Stimulated activated naive CD4-positive, alpha-beta T cell treated with Interleukin-2 at 50 U/mL for 16 hours (primary cell): ENCODE measurements at regions not wholly inside any gene's neighbourhood (a gene's known extent, or its start where the extent isn't known, plus 50 kb on each side); places are given as distances from the start of the nearest gene placed in this dataset.

Experiments
- DNase-seq: peaks from one replicate; lab custom pipeline; 2025; lab: John Stamatoyannopoulos, UW

DNA sequence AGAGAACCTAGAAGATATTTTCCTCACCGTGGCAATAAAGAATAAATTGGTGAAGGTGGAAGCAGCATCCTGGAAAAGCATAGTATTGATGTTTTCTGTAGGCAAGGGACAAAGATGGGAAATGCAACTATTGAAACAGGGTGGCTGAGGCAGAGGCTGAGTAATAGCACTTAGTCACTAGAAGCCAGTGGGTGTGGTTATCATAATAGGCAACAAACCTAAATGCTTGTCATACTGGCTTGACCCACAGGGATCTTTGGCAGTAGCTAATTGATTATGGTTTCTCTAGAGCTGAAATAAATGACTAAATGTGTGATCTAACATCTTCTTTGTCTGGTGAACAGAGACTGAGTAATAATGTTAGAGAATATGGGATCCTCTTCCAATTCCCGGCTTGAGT lies 353.6 kb upstream of the RPS6KA3 start:
- DNase-seq: no peak

GRCh38 chrX:20609916-20610415 lies 343.3 kb upstream of the RPS6KA3 start:
- DNase-seq: no peak

- DNase-seq: no peak
Measured at GRCh38 chrX:20606831-20607230, 340.1 kb upstream of the RPS6KA3 start.

DNA sequence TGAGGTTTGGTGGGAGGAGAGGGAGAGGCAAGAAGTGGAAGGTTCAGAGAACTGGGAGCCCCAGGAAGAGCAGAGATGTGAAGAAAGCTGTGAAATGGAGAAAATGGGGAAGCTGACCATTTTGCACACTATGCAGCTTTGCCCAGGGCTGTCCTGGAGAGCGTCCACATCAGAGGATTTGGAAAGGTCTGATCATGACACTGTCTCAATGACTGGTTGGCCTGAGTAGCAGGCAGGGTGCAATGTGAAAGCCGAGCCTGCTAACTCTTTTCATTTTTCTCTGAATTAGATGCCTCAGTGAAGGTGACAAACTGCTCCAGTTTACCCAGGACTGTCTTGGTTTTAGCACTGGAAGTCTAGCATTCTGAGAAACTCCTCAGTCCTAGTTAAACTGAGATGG lies 330.1 kb upstream of the RPS6KA3 start:
- DNase-seq: no peak

DNA sequence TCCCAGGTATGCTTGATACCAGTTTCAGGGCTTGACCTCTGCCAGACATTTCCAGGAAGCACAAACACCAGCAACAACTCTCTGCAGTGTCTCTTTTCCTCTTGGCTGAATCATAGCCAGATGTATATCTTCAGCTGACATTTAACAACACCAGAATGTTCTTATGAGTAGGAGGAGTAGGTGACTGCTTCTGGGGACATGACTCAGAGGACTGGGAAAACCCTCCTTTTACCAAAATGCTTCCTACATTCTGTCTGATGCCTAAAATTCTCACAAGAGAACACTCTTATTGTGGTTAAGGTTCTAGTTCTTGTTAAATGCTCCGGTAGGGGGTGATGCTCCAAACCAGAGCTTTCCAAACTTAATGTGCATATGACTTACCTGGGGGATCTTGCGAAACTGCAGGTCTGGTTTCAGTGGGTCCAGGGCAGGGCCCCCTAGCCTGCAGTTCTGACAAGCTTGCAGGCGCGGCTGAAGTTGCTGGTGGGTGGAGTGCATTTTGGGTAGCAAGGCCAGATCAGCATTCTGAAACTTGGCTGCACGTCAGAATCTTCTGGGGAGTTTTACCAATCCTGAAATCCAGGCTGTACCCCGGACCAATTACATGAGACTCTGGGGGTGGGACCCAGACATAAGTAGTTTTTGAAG lies 329.3 kb upstream of the RPS6KA3 start:
- DNase-seq: peak; percentile 1

DNA sequence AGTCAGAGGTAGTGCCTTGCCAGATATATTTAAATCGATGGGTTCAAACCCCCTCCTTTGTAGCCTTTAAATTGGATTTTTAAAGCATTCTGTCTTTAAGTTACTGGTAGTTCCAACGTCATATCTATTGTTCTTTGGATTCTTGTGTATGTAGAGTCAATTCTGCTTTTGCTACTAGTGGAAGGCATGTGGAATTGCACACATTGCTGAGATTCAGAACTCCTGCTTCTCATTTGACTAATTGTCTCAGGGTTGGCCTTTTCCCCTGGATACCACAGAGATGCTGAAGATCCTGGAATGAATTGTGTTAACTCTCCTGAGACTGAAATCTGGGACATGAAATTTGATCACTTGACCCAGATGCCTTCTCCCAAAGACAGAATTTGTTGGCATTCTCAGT lies 328.3 kb upstream of the RPS6KA3 start:
- no peak for DNase-seq

GRCh38 chrX:20593836-20594235 lies 327.1 kb upstream of the RPS6KA3 start:
- DNase-seq: no peak

- DNase-seq: no peak
Measured at GRCh38 chrX:20593402-20593801, 326.7 kb upstream of the RPS6KA3 start.

GRCh38 chrX:20591246-20591645 lies 324.5 kb upstream of the RPS6KA3 start:
- no peak for DNase-seq

DNA sequence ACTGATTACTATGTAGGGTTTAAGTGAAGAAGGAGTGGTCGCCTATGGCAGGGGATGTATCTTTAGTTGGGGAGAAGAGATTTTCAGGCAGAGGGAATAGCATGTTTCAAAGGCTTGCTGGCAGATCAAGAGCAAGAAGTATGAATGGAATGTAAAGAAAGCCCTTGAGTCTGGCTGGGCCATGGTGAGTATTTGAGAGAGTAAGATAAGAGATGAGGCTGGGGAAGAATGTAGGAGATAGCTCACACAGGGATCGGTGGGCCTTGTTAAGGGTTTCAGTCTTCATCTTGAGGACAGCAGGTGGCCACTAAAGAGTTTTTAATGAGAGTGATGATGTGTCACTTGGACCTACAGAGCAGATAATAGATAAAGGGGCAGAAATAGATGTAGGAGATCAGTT lies 319.1 kb upstream of the RPS6KA3 start:
- DNase-seq: no peak

GRCh38 chrX:20571611-20572010 lies 304.9 kb upstream of the RPS6KA3 start:
- DNase-seq: no peak

DNA sequence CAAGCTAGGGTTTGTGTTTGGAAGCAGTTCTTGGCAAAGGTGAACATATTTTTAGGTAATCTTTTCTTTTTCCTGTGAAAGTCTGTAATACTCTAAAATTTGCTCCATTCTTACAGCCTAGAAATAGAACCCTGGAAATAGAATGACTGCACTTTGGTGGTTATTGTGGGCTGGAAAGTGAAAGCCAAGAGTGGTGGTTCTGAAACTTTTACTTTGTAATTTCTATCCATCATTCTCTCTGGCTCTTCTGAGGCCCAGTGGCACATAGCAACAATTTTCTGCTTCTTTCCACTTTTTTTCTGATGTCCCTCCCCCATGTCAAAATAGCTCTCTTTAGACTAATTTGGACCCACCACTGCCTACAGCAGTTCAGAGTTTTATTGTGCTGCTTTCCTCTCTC lies 300.4 kb upstream of the RPS6KA3 start:
- DNase-seq: no peak

DNA sequence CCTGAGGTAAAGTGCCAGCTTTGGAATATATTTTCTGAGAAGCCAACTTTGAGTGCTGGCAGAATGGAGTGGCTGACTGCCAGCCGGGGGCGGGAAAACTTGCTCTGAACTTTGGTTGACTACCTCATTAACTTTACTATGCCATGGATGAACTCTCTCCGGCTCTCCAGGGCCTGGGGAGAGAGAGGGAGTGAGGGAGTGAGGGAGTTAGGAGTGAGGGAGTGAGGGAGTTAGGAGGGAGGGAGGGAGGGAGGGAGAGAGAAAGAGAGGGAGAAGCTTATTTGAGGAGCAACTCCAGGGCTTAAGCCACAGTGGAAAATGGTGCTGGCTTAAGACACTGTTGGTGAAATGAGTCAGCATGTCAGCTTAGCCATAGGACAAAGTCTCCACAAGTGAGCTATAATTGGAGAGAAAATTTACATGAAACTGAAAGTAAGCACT lies 280.9 kb upstream of the RPS6KA3 start:
- DNase-seq: no peak

DNA sequence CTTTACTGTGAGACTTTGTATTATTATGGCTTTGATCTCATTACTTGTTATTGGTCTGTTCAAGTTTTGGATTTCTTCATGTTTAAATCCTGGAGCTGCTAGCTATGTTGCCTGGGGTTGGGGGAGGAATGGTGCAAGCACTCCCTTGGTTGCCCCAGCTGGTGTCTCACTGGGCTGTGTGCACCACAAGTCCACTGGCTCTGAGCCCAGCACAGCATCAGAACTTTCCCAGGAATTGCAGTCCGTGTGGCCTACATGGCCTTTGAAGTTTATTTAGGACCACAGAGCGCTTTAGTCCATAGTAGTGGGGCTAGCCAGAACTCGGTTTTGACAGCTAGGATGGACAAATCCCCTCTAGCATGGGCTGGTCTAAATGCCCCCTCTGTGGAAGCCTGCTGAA lies 278.8 kb upstream of the RPS6KA3 start:
- no peak for DNase-seq

DNA sequence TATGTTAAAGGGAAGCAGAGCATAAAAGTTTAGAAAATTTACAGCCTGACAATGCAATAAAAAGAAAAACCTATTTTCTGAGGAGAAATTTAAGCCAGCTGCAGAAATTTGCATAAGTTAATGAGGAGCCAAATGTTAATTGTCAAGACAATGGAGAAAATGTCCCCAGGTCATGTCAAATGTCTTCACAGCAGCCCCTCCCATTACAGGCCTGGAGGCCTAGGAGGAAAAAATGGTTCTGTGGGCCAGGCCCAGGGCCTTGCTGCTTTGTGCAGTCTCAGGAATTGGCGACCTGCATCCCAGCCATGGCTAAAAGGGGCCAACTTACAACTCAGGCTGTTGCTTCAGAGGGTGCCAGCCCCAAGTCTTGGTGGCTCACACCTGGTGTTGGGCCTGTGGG lies 275.4 kb upstream of the RPS6KA3 start:
- no peak for DNase-seq

DNA sequence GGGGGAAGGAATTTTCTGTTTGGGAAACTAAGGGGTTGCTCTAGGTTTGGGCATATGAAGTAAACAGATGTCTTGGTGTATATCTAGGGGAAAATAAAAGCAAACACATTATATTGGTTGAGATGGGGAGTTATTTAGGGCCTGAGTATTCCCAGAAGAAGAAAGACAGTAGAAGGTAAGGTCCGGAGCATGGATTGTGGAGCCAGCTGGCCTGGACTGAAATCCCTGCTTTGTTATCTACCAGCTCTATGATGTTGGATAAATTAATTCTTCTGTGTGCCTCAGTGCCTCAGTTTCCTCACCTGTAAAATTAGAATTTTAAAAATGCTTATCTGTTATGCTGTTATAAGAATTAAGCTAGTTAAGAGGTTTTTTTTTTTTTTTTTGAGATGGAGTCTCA lies 272.3 kb upstream of the RPS6KA3 start:
- no peak for DNase-seq

- no peak for DNase-seq
Measured at GRCh38 chrX:20531667-20532066, 265.0 kb upstream of the RPS6KA3 start.

DNA sequence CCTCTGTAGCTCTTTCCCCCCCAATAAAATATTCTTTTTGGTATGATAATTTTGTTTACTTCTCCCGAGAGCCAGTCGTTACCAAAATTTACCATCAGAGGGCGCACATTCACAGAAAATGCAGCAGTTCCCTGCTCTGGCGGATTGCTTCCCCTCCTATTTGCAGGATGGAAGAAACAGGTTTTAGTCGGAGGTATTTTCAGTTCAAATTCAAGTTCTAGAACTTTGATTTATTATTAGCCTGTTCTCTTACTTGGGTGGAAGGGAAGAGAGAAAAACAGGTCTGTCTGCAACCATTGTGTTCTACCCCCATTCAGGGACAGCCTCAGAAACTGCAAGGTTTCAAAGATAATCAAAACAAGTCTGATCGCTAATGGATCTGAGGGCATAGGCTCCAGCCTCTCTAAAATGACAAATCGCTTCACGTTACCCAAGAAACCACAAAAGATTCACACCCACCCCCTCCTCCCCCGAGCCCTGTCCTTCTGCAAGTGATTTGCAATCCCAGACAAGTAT lies 263.8 kb upstream of the RPS6KA3 start:
- DNase-seq: peak; percentile 29

DNA sequence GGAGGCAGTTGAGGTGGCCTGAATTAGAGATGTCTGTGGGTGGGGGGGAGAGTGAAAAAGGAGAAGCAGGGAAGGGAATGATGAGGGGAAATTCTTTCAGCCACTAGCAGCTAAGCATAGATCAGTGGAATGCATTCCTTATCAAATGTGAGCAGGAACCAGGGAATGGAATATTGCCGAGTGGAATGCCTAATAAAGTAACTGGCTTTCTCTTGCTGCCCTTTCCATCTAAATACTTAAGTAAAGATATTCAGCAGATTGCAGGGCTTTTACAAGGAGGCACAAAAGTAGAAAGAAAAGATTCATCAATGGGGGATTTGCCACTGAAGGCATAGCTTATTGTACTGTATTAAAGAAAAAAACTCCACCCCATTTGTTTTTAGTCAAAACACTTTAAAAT lies 263.0 kb upstream of the RPS6KA3 start:
- no peak for DNase-seq

GRCh38 chrX:20529301-20529700 lies 262.6 kb upstream of the RPS6KA3 start:
- no peak for DNase-seq

DNA sequence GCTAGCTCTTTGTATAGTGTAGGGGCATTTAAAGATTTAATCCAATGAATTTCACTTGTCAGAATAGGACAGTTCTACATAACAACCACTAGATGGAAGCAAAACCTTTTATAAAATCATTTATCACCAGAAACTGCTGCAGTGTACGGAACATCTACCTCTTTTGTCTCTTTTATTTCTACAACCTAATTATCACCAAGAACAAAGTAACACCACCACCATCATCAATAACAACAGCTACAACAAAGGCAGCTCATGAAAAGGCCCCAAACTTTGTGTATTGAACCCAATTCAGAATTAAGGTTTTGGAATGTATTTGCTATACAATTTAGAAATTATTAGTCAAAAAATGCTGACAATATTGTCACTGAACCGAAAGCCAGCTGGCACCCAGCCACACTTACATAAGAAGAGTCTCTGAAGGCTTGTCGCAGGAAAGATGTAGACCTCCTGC lies 260.9 kb upstream of the RPS6KA3 start:
- DNase-seq: no peak

GRCh38 chrX:20527041-20527440 lies 260.3 kb upstream of the RPS6KA3 start:
- DNase-seq: no peak

GRCh38 chrX:20523626-20524312 lies 257.1 kb upstream of the RPS6KA3 start:
- no peak for DNase-seq
